NCI-H1092 (cell line): ENCODE measurements at regions not wholly inside any gene's neighbourhood (a gene's known extent, or its start where the extent isn't known, plus 50 kb on each side); places are given as distances from the start of the nearest gene placed in this dataset.
"Not testable (repeated sequence)": the region's sequence is repeated elsewhere in the genome, so short reads cannot be mapped to it uniquely, and the experiment has no call there.

ENCODE experiments used
- DNase-seq: peaks from one replicate; lab custom pipeline; 2025; lab: John Stamatoyannopoulos, UW

GRCh38 chr14:45716572-45716971 lies 463.6 kb upstream of the MIS18BP1 start:
- no peak for DNase-seq

- DNase-seq = no peak
These were observed 462.9 kb upstream of the MIS18BP1 start for GRCh38 chr14:45715946-45716345.

- no peak for DNase-seq
These were observed 456.5 kb upstream of the MIS18BP1 start for GRCh38 chr14:45709541-45709940.

DNA sequence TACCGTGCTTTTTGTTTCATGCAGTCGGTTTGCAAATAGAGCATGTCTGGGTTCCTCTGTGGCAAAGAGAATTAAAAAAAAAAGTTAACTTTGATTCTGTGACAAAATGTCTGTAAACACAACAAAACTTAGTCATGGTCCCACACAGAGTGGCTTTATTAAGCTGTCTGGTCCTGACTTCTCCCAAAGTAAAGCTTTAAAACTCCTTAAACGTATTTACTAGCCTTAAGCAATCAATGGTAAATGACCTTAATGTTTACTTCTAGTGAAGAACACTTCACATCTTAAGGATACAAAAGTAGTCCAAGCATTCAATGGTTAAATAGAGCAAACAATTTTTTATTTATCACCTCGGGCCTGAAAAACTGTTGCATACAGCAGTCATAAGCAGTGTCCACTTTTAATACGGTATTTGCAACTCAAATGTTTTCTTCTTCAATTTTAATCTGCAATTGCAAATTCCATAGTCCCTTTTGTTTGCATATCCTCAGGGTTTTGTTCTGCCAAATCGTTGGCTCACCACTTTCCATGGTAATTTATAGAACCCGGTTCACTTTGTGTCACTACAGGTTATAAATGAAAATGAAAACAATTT lies 453.0 kb upstream of the MIS18BP1 start:
- DNase-seq = no peak

GRCh38 chr14:45699471-45699870 lies 446.5 kb upstream of the MIS18BP1 start:
- DNase-seq = no peak

DNA sequence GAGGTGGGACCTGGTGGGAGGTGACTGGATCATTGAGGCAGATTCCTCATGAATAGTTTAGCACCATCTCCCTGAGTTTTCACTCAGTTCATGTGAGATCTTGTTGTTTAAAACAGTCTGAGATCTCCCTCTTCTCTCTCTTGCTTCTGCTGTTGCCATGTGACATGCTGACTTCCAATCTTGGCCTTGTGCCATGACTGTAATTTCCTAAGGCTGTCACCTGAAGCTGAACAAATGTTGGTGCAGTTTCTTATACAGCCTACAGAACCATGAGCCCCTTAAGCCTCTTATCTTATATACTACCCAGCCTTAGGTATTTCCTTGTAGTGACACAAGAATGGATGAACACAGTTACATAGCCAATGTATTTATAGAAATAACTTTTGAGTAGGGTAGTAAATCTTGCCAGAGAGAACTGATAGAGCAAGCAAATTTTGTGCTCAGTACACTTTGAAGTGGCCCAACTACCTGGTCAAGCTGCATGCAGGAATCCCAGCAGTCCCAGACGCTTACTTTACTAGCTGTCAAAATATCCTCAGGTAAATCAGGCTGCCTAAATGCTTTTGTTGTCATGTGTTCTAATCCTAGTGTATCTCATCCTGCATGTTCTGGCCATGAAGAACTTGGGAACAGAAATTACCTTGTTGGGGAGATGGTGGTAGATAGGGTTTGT lies 445.6 kb upstream of the MIS18BP1 start:
- no peak for DNase-seq

GRCh38 chr14:45686771-45687170 lies 433.8 kb upstream of the MIS18BP1 start:
- no peak for DNase-seq

DNA sequence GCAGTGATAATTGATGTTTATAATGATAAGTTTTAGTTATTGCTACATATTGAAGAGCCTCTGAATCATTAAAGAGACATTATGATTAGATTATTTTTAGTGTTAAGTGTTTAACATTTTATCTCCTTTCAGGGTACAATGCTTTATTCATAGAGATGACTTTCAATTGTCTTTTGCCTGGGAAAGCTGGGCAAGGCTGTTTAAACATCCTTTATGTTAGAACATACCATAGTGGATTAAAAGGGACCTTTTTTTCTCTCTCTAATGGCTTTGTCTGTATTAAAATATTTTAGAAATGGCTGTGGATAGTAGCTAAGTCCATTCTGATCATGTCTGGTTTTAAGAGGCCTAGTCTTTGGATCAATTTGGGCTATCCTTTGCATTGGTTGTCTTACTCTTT lies 427.5 kb upstream of the MIS18BP1 start:
- no peak for DNase-seq

DNA sequence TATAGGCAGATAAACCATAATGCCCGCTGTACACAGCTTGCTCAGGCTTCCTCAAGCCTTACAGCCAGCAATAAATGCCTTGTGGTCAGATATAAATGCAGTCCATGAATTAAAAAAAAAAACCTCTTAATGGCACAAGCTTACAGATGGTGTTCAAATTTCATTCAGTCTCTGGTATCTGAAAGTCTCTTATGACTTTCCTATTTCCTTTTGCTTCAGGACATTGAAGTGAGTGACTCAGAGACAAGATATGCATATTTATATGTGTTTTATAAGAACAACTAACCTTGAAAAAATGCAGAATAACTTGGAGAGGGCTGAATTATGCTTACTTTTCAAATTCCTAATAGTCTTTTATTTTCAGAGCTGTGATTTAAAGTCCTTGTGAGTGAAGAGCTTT lies 426.9 kb upstream of the MIS18BP1 start:
- no peak for DNase-seq

DNA sequence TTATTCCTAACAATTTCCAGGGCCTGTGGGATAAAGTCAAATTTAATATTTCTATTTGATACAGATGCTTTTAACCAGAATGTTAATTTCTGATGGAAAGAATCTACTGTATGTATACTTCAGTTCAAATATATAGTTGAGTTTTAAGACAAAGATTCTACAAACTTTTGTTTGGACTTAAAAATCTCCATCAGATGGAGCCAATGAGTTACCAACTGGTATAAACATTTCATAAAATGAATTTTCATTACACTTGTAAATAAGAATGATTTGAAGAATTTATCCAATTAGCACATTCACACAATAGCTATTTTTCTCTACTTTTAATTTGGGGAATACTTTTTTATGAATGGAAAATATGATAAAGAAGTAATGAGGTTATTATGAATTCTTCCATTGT lies 425.2 kb upstream of the MIS18BP1 start:
- no peak for DNase-seq

DNA sequence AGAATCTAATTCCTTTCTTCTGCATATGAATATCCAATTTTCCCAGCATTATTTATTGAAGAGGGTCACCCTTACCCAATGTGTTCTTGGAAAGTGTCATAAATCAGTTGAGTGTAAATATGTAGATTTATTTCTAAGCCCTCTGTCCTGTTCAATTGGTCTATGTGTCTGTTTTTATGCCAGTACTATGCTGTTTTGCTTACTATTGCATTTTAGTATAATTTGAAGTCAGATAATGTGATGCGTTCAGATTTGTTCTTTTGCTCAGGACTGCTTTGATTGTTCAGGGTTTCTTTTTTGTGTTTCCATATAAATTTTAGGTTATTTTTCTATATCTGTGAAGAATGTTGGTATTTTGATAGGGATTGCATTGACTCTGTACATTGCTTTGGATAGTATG lies 420.4 kb upstream of the MIS18BP1 start:
- no peak for DNase-seq

DNA sequence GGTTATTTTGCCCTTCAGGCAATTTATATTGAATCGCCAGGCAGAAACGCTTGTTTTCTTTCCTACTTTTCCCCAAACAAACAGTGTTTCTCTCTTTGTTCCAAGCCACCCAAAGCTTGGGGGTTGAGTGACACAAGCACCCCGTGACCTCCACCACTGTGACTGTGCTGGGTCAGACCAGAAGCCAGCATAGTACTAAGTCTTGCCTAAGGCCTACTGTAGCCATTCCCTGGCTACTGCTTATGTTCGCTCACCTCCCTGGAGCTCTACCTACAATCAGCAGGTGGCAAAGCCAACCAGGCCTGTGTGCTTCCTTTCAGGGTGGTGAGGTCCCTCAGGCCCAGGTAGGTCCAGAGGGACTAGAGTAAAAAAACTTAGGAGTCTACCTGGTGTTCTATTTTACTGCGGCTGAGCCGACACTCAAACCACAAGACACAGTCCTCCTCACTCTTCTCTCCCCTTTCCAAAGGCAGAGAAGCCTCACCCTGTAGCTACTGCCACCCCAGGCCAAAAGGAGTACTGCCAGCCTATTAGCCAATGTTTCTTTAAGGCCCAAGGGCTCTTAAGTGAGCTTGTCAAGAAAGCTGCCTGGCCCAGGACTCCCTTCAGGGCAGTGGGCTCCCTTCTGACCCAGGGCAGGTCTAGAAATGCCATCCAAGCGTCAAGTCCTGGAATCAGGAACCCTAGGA lies 411.8 kb upstream of the MIS18BP1 start:
- DNase-seq = no peak

DNA sequence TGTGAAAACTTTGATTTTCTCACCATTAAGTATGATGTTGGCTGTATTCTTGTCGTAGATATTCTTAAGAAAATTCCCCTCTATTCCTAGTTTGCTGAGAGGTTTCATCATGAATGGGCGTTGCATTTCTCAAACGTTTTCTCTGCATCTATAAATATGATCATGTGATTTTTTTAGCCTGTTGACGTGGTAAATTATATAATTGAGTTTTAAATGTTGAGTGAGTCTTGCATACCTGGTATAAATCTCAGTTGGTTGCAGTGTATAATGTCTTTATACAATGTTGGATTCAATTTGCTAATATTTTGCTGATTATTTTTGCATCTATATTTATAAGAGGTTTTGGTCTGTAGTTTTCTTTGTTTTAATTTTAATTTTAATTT lies 405.9 kb upstream of the MIS18BP1 start:
- no peak for DNase-seq

DNA sequence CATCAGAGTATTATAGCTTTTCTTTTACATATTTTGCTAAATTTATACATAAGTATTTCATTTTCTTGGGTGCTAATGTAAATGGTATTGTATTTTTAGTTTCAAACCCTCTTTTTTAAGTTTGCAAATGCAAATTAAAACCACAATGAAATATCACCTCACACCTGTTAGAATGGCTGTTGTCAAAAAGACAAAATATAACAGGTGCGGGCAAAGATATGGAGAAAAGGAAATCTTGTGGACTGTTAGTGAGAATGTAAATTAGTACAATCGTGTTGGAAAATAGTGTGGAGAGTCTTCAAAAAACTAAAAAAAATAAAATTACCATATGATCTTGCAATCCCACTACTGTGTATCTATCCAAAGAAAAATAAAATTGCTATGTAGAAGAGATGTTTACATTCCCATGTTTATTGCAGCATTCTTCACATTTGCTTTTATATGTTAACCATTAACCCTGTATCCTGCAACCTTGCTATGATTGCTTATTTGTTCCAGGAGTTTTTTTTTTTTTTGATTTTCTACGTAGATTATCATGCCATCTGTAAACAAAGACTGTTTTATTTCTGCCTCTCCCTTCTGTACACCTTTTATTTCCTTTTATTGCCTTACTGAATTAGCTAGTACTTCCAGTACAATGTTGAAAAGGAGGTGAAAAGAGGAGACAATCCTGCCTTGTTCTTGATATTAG lies 405.4 kb upstream of the MIS18BP1 start:
- no peak for DNase-seq

DNA sequence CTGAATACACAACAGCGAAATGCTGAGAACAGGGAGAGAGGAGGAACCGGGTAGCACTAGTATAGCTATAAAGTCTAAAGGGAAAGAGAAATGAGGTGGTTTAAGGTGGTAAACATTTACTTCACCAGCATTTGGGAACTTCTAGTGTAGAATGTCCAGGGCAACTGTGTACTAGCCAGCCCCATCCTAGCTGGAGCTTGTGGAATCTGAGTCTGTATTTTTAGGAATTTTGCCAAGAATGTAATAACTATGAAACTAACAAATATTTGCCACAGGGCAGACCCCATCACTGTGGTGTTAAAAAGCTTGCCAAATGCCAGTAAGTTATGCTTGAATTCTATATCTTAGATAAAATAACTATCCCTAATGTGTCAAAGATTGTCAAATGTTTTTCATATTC lies 398.9 kb upstream of the MIS18BP1 start:
- DNase-seq = no peak

- DNase-seq = no peak
These were observed 397.8 kb upstream of the MIS18BP1 start for GRCh38 chr14:45650754-45651153.

GRCh38 chr14:45649051-45649450 lies 396.0 kb upstream of the MIS18BP1 start:
- DNase-seq = no peak

GRCh38 chr14:45641541-45641940 lies 388.5 kb upstream of the MIS18BP1 start:
- no peak for DNase-seq

GRCh38 chr14:45634651-45635441 lies 381.8 kb upstream of the MIS18BP1 start:
- DNase-seq = not testable (repeated sequence)

DNA sequence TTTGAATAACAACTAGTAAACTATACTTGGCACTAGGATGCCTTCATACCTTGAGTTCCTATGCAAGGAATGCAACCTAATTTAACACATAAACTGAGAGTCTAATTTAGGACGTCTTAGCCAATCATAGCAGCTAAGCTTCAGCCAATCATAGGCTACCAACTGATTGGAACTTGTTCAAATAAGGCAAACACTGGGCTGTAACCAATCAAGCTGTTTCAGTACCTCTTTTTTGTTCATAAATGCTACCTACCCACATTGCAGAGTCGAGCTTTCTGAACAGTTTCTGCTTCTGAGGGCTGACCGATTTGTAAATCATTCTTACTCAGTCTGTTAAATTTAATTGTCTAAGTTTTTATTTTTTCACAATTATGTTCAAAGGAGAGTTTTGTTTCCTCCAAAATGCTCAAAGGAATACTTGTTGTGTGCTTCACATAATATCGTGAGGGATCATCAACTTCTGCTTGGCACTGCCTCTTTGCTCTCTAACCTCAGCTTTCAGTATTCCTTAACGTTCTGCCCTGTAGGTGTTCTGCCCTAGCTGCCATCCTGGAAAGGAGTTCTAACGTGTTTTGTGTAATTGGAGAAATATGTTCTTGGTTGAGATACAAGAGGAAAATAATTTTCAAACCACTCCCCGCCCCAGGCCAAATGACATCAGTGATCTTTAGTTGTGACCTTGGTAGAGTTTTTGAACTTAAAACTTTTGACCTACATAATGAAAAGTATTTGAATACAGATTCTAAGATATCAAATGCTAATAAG lies 380.4 kb upstream of the MIS18BP1 start:
- DNase-seq = no peak

DNA sequence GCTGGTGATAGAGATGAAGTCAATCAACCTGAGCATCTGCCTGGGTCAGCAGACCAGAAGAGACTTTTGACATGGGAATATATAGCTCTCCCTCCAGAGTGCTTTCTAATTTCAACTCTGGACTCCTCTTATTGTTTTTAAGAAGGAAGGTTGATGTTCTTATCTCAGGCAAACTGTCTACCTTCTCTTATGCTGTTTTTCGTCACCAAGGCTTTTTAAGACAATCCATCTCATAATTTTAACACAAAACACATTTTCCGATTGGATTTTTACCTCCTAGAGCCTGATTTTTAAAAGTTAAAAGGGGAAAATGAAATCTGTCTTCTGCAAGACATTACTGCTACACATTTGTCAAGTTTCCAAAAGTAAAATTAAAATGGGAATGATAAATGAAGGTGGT lies 368.7 kb upstream of the MIS18BP1 start:
- DNase-seq = no peak
